GM12892 (cell line): ENCODE measurements at regions not wholly inside any gene's neighbourhood (a gene's known extent, or its start where the extent isn't known, plus 50 kb on each side); places are given as distances from the start of the nearest gene placed in this dataset.

Experiments used
- POLR2A ChIP-seq: IDR thresholded peaks from 2 replicates; pipeline ENCODE4 v1.6.1; 2011; ENCODE audit warnings: low read depth, low read length, control low read depth
- POLR2AphosphoS5 ChIP-seq: IDR thresholded peaks from 2 replicates; pipeline ENCODE4 v1.6.1; 2011; ENCODE audit warnings: low read depth, low read length, control low read depth
- TAF1 ChIP-seq: IDR thresholded peaks from 2 replicates; pipeline ENCODE4 v1.6.1; 2011; ENCODE audit warnings: low read depth, mild to moderate bottlenecking, control low read depth, low read length, borderline replicate concordance

GRCh38 chr1:93022580-93022979 lies 56.5 kb upstream of the MTF2 start:
- TF ChIP-seq POLR2AphosphoS5 (no peak), TAF1 (no peak), POLR2A (no peak)
